HG02623 (cell line): ENCODE measurements at regions not wholly inside any gene's neighbourhood (a gene's known extent, or its start where the extent isn't known, plus 50 kb on each side); places are given as distances from the start of the nearest gene placed in this dataset.

ENCODE experiments used
- ATAC-seq: cut with Tn5 transposase; IDR thresholded peaks from one replicate; pipeline ENCODE4 v1.9.1; 2021; ENCODE audit warnings: moderate library complexity; ENCODE audit not compliant: unreplicated experiment

- ATAC-seq = no peak
These were observed 245.3 kb downstream of the TBXT start for GRCh38 chr6:165922309-165922794.

GRCh38 chr6:165920896-165921671 lies 246.6 kb downstream of the TBXT start:
- no peak for ATAC-seq

GRCh38 chr6:165917576-165917975 lies 250.1 kb downstream of the TBXT start:
- no peak for ATAC-seq

- ATAC-seq = no peak
These were observed 252.2 kb upstream of the PDE10A start for GRCh38 chr6:165915022-165915770.

GRCh38 chr6:165913676-165914570 lies 250.9 kb upstream of the PDE10A start:
- ATAC-seq = no peak

GRCh38 chr6:165910184-165910966 lies 247.3 kb upstream of the PDE10A start:
- ATAC-seq = no peak

- ATAC-seq = no peak
These were observed 243.7 kb upstream of the PDE10A start for GRCh38 chr6:165906736-165907135.

- ATAC-seq = no peak
These were observed 242.7 kb upstream of the PDE10A start for GRCh38 chr6:165905744-165906143.

- no peak for ATAC-seq
These were observed 237.9 kb upstream of the PDE10A start for GRCh38 chr6:165900970-165901369.

GRCh38 chr6:165899611-165900010 lies 236.6 kb upstream of the PDE10A start:
- no peak for ATAC-seq

- no peak for ATAC-seq
These were observed 232.6 kb upstream of the PDE10A start for GRCh38 chr6:165895421-165896165.

- ATAC-seq = no peak
These were observed 231.3 kb upstream of the PDE10A start for GRCh38 chr6:165894171-165894825.

- no peak for ATAC-seq
These were observed 230.4 kb upstream of the PDE10A start for GRCh38 chr6:165893431-165893830.

GRCh38 chr6:165891320-165891719 lies 228.3 kb upstream of the PDE10A start:
- ATAC-seq = no peak

GRCh38 chr6:165890404-165890735 lies 227.3 kb upstream of the PDE10A start:
- no peak for ATAC-seq

GRCh38 chr6:165889636-165890403 lies 226.8 kb upstream of the PDE10A start:
- ATAC-seq = no peak

GRCh38 chr6:165886169-165886568 lies 223.1 kb upstream of the PDE10A start:
- ATAC-seq = no peak
